ENCODE measurements at regions not wholly inside any gene's neighbourhood (a gene's known extent, or its start where the extent isn't known, plus 50 kb on each side); places are given as distances from the start of the nearest gene placed in this dataset.

- TF ChIP-seq POLR2A (IDR thresholded peaks at IDR 0.05) = no peak
- TF ChIP-seq, protein P1, sequence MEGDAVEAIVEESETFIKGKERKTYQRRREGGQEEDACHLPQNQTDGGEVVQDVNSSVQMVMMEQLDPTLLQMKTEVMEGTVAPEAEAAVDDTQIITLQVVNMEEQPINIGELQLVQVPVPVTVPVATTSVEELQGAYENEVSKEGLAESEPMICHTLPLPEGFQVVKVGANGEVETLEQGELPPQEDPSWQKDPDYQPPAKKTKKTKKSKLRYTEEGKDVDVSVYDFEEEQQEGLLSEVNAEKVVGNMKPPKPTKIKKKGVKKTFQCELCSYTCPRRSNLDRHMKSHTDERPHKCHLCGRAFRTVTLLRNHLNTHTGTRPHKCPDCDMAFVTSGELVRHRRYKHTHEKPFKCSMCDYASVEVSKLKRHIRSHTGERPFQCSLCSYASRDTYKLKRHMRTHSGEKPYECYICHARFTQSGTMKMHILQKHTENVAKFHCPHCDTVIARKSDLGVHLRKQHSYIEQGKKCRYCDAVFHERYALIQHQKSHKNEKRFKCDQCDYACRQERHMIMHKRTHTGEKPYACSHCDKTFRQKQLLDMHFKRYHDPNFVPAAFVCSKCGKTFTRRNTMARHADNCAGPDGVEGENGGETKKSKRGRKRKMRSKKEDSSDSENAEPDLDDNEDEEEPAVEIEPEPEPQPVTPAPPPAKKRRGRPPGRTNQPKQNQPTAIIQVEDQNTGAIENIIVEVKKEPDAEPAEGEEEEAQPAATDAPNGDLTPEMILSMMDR (IDR thresholded peaks at IDR 0.05) = peak in 3 of 5 experiments; percentile 26 to 41 (median 28)
Observed at GRCh38 chr16:6335072-6335471, 997.6 kb upstream of the RBFOX1 start.

Data from transverse colon (tissue), 3 donors.